GM18517 (cell line): ENCODE measurements at regions not wholly inside any gene's neighbourhood (a gene's known extent, or its start where the extent isn't known, plus 50 kb on each side); places are given as distances from the start of the nearest gene placed in this dataset.
"Not testable (repeated sequence)": the region's sequence is repeated elsewhere in the genome, so short reads cannot be mapped to it uniquely, and the experiment has no call there.

Experiments
- ATAC-seq: cut with Tn5 transposase; IDR thresholded peaks from one replicate; pipeline ENCODE4 v1.9.1; 2021; ENCODE audit warnings: mild to moderate bottlenecking, moderate library complexity; ENCODE audit not compliant: unreplicated experiment

GRCh38 chr5:14054965-14055963 is 87.9 kb upstream of the TRIO start:
- no peak for ATAC-seq

- ATAC-seq: no peak
These were observed 88.9 kb upstream of the TRIO start for GRCh38 chr5:14054111-14054854.

- ATAC-seq: no peak
These were observed 92.3 kb upstream of the TRIO start for GRCh38 chr5:14050821-14051220.

GRCh38 chr5:14048434-14048833 is 94.7 kb upstream of the TRIO start:
- ATAC-seq: no peak

GRCh38 chr5:14041528-14042192 is 97.2 kb upstream of the DNAH5 start:
- no peak for ATAC-seq

- ATAC-seq: no peak
These were observed 96.1 kb upstream of the DNAH5 start for GRCh38 chr5:14040542-14040941.

- no peak for ATAC-seq
These were observed 95.1 kb upstream of the DNAH5 start for GRCh38 chr5:14039576-14039975.

- ATAC-seq: no peak
These were observed 94.6 kb upstream of the DNAH5 start for GRCh38 chr5:14039063-14039462.

GRCh38 chr5:14038341-14038959 is 94.0 kb upstream of the DNAH5 start:
- no peak for ATAC-seq

GRCh38 chr5:14036947-14037346 is 92.5 kb upstream of the DNAH5 start:
- ATAC-seq: no peak

GRCh38 chr5:14036514-14036913 is 92.0 kb upstream of the DNAH5 start:
- ATAC-seq: no peak

GRCh38 chr5:14035859-14036503 is 91.5 kb upstream of the DNAH5 start:
- no peak for ATAC-seq

GRCh38 chr5:14034963-14035362 is 90.5 kb upstream of the DNAH5 start:
- ATAC-seq: no peak

GRCh38 chr5:14032918-14033317 is 88.4 kb upstream of the DNAH5 start:
- ATAC-seq: no peak

- ATAC-seq: no peak
These were observed 84.6 kb upstream of the DNAH5 start for GRCh38 chr5:14028938-14029584.

- no peak for ATAC-seq
These were observed 83.7 kb upstream of the DNAH5 start for GRCh38 chr5:14028188-14028587.

GRCh38 chr5:14025569-14026286 is 81.2 kb upstream of the DNAH5 start:
- no peak for ATAC-seq

GRCh38 chr5:14022971-14023370 is 78.5 kb upstream of the DNAH5 start:
- ATAC-seq: no peak

- ATAC-seq: not testable (repeated sequence)
These were observed 76.5 kb upstream of the DNAH5 start for GRCh38 chr5:14020944-14021343.
